Colonic mucosa (tissue), 4 donors: ENCODE measurements at regions not wholly inside any gene's neighbourhood (a gene's known extent, or its start where the extent isn't known, plus 50 kb on each side); places are given as distances from the start of the nearest gene placed in this dataset.

Experiments
- DNase-seq: peaks from one replicate; pipeline ENCODE4 v3.0.0-alpha.2; 2020
- H3K27ac ChIP-seq: fragments of 200-600 bp; one replicate; pipeline ENCODE4 v1.8.0; 2021
- H3K27me3 ChIP-seq: fragments of 200-600 bp; one replicate; pipeline ENCODE4 v1.8.0; 2021
- H3K36me3 ChIP-seq: fragments of 200-600 bp; one replicate; pipeline ENCODE4 v1.8.0; 2021
- H3K4me1 ChIP-seq: fragments of 200-600 bp; one replicate; pipeline ENCODE4 v1.8.0; 2021; ENCODE audit warnings: mild to moderate bottlenecking
- H3K4me3 ChIP-seq: fragments of 200-600 bp; one replicate; pipeline ENCODE4 v1.8.0; 2021
- H3K9ac ChIP-seq, 2 donors: one replicate each; pipeline ENCODE4 v1.7.0; 2013; ENCODE audit warnings: control low read depth in 2 of 2, low read depth in 2 of 2, low read length in 2 of 2
- H3K9me3 ChIP-seq: fragments of 200-600 bp; one replicate; pipeline ENCODE4 v1.8.0; 2021
- intact Hi-C: fragments of 100-400 bp; cut with DNase I; formaldehyde crosslinking; loops from one replicate; pipeline ENCODE4 v1.14.1; 2022
- TF ChIP-seq, protein P1 (sequence below): fragments of 200-600 bp; IDR thresholded peaks from one replicate; pipeline ENCODE4 v1.8.0; 2022; ENCODE audit warnings: antibody characterized with exemption, mild to moderate bottlenecking
- donor health status: healthy.
- donor health status: DM: no; HTN: no; CAD: no.
- donor health status: DM: no; HTN: no; CAD: no.

DNA sequence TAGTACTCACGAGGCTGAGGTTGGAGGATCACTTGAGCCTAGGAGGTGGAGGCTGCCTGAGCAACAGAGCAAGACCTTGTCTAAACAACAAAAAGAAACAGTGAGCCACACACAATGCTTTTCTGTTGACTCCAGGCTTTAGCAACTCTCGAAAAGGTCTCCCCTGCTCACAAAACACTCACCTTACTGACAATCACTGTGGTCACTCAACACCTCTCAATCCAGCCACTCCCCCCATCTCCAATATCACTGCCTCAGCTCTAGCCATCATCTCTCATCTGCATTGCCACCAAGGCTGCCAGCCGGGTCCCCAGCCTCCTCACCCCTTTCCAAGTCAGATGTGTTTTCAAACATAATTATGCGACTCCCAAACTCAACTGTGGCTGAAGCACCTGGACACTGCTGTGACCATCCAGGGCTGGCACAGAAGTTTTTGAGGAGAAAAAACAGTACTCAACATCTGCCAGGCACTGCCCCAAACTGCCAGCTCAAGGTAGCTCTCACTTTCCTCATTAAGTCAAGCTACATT lies 218.0 kb upstream of the ARID1B start:
- no peaks in the 10 kb centered on the region for H3K4me1 ChIP-seq
- no peak overlapping the region for H3K4me3 ChIP-seq
- no peaks in the 10 kb centered on the region for H3K9me3 ChIP-seq
- no peak overlapping the region for H3K27ac ChIP-seq
- no peaks in the 10 kb centered on the region for H3K27me3 ChIP-seq
- no peak for DNase-seq
- H3K36me3 ChIP-seq = no peaks in the 10 kb centered on the region
- TF ChIP-seq, protein P1, sequence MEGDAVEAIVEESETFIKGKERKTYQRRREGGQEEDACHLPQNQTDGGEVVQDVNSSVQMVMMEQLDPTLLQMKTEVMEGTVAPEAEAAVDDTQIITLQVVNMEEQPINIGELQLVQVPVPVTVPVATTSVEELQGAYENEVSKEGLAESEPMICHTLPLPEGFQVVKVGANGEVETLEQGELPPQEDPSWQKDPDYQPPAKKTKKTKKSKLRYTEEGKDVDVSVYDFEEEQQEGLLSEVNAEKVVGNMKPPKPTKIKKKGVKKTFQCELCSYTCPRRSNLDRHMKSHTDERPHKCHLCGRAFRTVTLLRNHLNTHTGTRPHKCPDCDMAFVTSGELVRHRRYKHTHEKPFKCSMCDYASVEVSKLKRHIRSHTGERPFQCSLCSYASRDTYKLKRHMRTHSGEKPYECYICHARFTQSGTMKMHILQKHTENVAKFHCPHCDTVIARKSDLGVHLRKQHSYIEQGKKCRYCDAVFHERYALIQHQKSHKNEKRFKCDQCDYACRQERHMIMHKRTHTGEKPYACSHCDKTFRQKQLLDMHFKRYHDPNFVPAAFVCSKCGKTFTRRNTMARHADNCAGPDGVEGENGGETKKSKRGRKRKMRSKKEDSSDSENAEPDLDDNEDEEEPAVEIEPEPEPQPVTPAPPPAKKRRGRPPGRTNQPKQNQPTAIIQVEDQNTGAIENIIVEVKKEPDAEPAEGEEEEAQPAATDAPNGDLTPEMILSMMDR = no peak
- intact Hi-C loops = no loop called here
- H3K9ac ChIP-seq = no peak overlapping the region

DNA sequence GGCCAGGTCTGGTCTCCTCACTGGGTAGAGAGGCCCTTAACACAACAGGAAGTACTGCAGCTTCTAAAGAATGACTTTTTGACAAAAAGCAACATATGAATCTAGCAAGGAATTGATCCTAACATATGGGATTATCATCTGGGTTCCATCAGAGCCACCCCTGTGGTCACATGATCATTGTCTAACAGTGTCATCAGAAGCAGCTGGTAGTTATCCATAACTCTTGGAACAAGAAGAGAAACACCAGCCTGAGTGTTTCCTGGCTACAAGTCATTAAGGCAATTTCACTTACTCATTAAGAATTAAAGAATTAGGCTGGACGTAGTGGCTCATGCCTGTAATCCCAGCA lies 219.3 kb upstream of the ARID1B start:
- DNase-seq = no peak
- H3K9ac ChIP-seq = no peak overlapping the region
- H3K4me1 ChIP-seq = no peaks in the 10 kb centered on the region
- H3K9me3 ChIP-seq = no peaks in the 10 kb centered on the region
- H3K27me3 ChIP-seq = no peaks in the 10 kb centered on the region
- TF ChIP-seq, protein P1 = no peak
- no peaks in the 10 kb centered on the region for H3K36me3 ChIP-seq
- intact Hi-C loops = no loop called here
- H3K4me3 ChIP-seq = no peak overlapping the region
- no peak overlapping the region for H3K27ac ChIP-seq

DNA sequence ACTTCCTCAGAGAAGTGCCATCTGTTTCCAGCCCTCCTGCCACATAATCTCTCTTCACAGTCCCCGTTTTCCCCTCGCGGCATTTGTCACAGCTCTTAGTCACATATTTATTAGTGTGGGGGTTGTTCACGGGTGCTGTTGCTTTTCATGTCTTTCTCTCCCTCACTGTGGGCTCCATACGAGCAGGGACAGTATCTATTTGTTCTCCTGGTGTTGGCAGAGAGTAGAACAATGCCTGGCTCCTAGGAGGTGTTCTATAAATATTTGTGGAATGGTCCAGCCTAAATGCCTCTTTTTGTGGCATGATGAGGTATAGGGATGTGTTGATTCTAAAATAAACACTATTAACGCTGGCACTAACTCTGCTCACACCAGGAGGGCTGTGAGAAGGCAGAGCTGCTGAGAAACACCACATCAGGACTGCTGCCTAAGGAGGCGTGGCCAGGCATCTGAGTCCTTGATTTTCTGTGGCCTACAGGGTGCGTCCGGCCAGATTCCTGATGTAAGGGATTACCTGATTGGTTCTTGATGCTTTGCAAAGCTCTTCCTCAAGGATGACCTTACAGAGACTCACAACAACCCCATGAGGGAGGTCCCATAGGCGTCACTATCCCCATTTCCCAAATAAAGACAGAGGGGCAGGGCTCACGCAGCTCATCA lies 219.8 kb upstream of the ARID1B start:
- no peaks in the 10 kb centered on the region for H3K4me1 ChIP-seq
- H3K9ac ChIP-seq = no peak overlapping the region
- H3K36me3 ChIP-seq = no peaks in the 10 kb centered on the region
- no peak for DNase-seq
- TF ChIP-seq, protein P1 = no peak
- H3K9me3 ChIP-seq = no peaks in the 10 kb centered on the region
- H3K4me3 ChIP-seq = no peak overlapping the region
- intact Hi-C loops = no loop called here
- no peaks in the 10 kb centered on the region for H3K27me3 ChIP-seq
- no peak overlapping the region for H3K27ac ChIP-seq

DNA sequence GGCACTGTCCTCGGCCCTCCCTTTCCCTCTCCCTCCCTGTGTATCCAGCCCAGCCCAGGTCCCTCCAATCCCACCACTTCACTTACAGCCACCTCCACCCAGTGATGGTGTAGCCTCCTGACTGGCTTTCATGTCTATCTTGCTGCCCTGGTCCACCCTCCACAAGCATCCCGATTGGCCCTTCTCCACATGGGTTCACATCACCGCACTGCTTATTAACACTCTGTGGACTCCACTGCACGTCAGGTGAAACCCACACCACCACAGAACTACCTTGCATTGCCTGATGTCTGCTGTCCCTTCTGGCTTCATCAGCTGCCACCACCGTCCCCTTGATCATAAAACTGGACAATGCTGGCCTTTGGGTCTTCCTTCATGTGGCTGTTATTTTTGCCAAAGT lies 220.4 kb upstream of the ARID1B start:
- no peaks in the 10 kb centered on the region for H3K27me3 ChIP-seq
- H3K4me3 ChIP-seq = no peak overlapping the region
- H3K27ac ChIP-seq = no peak overlapping the region
- no peaks in the 10 kb centered on the region for H3K36me3 ChIP-seq
- H3K4me1 ChIP-seq = no peaks in the 10 kb centered on the region
- TF ChIP-seq, protein P1 = no peak
- DNase-seq = no peak
- H3K9ac ChIP-seq = no peak overlapping the region
- no peaks in the 10 kb centered on the region for H3K9me3 ChIP-seq
- intact Hi-C loops = no loop called here

DNA sequence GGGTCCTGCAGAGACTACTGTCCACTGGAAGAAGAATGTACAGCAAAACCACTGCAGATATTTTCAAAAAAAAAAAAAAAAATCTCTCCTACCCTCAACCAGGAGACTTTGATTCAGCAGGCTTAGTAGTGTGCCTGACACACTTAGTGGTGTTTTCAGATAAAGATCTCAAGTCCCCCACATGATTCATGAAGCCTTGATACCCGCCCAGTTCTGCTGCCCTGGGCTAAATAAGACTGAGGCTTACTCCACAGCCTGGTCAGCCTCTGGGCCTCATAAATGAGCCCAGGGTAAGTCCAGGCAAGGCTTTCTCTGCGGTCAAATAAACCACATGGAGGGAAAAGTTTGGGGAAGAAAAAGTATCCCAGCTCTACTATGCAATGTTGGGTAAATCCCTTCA lies 222.1 kb upstream of the ARID1B start:
- Histone ChIP-seq H3K27ac (no peak overlapping the region), H3K4me3 (no peak overlapping the region), H3K9me3 (no peaks in the 10 kb centered on the region), H3K27me3 (no peaks in the 10 kb centered on the region), H3K36me3 (no peaks in the 10 kb centered on the region), H3K9ac (no peak overlapping the region), H3K4me1 (no peaks in the 10 kb centered on the region)
- intact Hi-C loops = no loop called here
- no peak for DNase-seq
- TF ChIP-seq, protein P1 = no peak
